GM23338 (cell line): ENCODE measurements at regions not wholly inside any gene's neighbourhood (a gene's known extent, or its start where the extent isn't known, plus 50 kb on each side); places are given as distances from the start of the nearest gene placed in this dataset.

ENCODE experiments used
- ATAC-seq: fragments of 200-7000 bp; cut with Tn5 transposase; 3 replicates; pipeline ENCODE4 v1.9.1; 2020
- DNase-seq: peaks from one replicate; pipeline ENCODE4 v3.0.0-alpha.2; 2015; ENCODE audit warnings: low spot score
- H2AFZ ChIP-seq: fragments of 200-600 bp; sonication (generic); 2 replicates; pipeline ENCODE4 v1.8.0; 2016; ENCODE audit warnings: antibody characterized with exemption, mild to moderate bottlenecking, moderate library complexity
- H3F3A ChIP-seq: fragments of 200-600 bp; sonication (generic); replicated peaks from 2 replicates; pipeline ENCODE4 v1.8.0; 2017; ENCODE audit warnings: antibody characterized with exemption, mixed run types, low read depth
- H3K27ac ChIP-seq: fragments of 200-600 bp; sonication (generic); 2 replicates; pipeline ENCODE4 v1.6.1; 2016; ENCODE audit warnings: low read depth
- H3K27me3 ChIP-seq: fragments of 200-600 bp; sonication (generic); 2 replicates; pipeline ENCODE4 v1.8.0; 2016; ENCODE audit warnings: mild to moderate bottlenecking, mixed run types, moderate library complexity; ENCODE audit not compliant: insufficient read depth
- H3K36me3 ChIP-seq: fragments of 200-600 bp; sonication (generic); 2 replicates; pipeline ENCODE4 v1.8.0; 2016; ENCODE audit warnings: mild to moderate bottlenecking; ENCODE audit not compliant: insufficient read depth
- H3K4me1 ChIP-seq: fragments of 200-600 bp; sonication (generic); 2 replicates; pipeline ENCODE4 v1.8.0; 2016; ENCODE audit warnings: mild to moderate bottlenecking, moderate library complexity; ENCODE audit not compliant: insufficient read depth
- H3K4me2 ChIP-seq: fragments of 200-600 bp; sonication (generic); 2 replicates; pipeline ENCODE4 v1.7.1; 2017; ENCODE audit warnings: mixed run types
- H3K4me3 ChIP-seq: fragments of 200-600 bp; sonication (generic); 2 replicates; pipeline ENCODE4 v1.6.1; 2016; ENCODE audit warnings: mixed run types
- H3K79me2 ChIP-seq: fragments of 200-600 bp; sonication (generic); replicated peaks from 2 replicates; pipeline ENCODE4 v1.8.0; 2017; ENCODE audit warnings: mild to moderate bottlenecking; ENCODE audit not compliant: insufficient read depth
- H3K9me2 ChIP-seq: fragments of 200-600 bp; sonication (generic); 2 replicates; pipeline ENCODE4 v1.8.0; 2017; ENCODE audit not compliant: insufficient read depth
- H4K20me1 ChIP-seq: fragments of 200-600 bp; sonication (generic); replicated peaks from 2 replicates; pipeline ENCODE4 v1.8.0; 2017; ENCODE audit warnings: mild to moderate bottlenecking; ENCODE audit not compliant: insufficient read depth
- H3K27ac Mint-ChIP-seq: 2 replicates; pipeline ENCODE4 v1.8.0; 2020; ENCODE audit warnings: inconsistent platforms, mild to moderate bottlenecking, moderate library complexity, mixed read lengths
- H3K27me3 Mint-ChIP-seq: 3 replicates; pipeline ENCODE4 v1.8.0; 2022; ENCODE audit warnings: low read depth, mild to moderate bottlenecking, moderate library complexity, mixed read lengths, inconsistent platforms; ENCODE audit not compliant: insufficient read depth, poor library complexity
- H3K36me3 Mint-ChIP-seq: 3 replicates; pipeline ENCODE4 v1.8.0; 2021; ENCODE audit warnings: low read depth, mild to moderate bottlenecking, inconsistent platforms, moderate library complexity, mixed read lengths
- H3K4me1 Mint-ChIP-seq: 3 replicates; pipeline ENCODE4 v1.8.0; 2020; ENCODE audit warnings: mild to moderate bottlenecking, inconsistent platforms, mixed read lengths
- H3K4me3 Mint-ChIP-seq: 3 replicates; pipeline ENCODE4 v1.8.0; 2021; ENCODE audit warnings: moderate library complexity, mild to moderate bottlenecking, inconsistent platforms, mixed read lengths
- H3K9me3 Mint-ChIP-seq: 3 replicates; pipeline ENCODE4 v1.8.0; 2020; ENCODE audit warnings: moderate library complexity, mild to moderate bottlenecking, inconsistent platforms, mixed read lengths
- CREB1 ChIP-seq: fragments of 250-450 bp; sonication (Bioruptor Pico); IDR thresholded peaks from 2 replicates; pipeline ENCODE4 v1.5.0; 2020; ENCODE audit warnings: low read depth, mild to moderate bottlenecking, moderate library complexity
- POLR2AphosphoS5 ChIP-seq: IDR thresholded peaks from 2 replicates; pipeline ENCODE4 v1.6.1; 2016; ENCODE audit warnings: antibody characterized with exemption, low read depth
- REST ChIP-seq: IDR thresholded peaks from one replicate; pipeline ENCODE4 v1.6.1; 2018; ENCODE audit warnings: antibody characterized with exemption; ENCODE audit not compliant: unreplicated experiment
- ZNF331 ChIP-seq: fragments of 250-450 bp; sonication (Bioruptor Pico); IDR thresholded peaks from 2 replicates; pipeline ENCODE4 v1.5.0; 2020; ENCODE audit warnings: low read depth, mild to moderate bottlenecking, moderate library complexity
- TF ChIP-seq, protein P1 (sequence below): fragments of 250-450 bp; sonication (Bioruptor Pico); IDR thresholded peaks from 2 replicates; pipeline ENCODE4 v1.5.0; 2020; ENCODE audit warnings: mild to moderate bottlenecking, moderate library complexity
- TF ChIP-seq, protein P2 (sequence below), 2 experiments: fragments of 200-600 bp in 1 of 2; sonication (generic) in 1 of 2; conservative IDR thresholded peaks; 2 replicates each; pipeline versions ENCODE4 v1.5.1 to v1.6.1; 2016 to 2017; ENCODE audit warnings: antibody characterized with exemption in 2 of 2, low read depth in 2 of 2, mild to moderate bottlenecking in 2 of 2, moderate library complexity in 1 of 2

GRCh38 chr2:220275454-220275853, 648.0 kb downstream of the SLC4A3 start (continued):
- TF ChIP-seq, protein P1, sequence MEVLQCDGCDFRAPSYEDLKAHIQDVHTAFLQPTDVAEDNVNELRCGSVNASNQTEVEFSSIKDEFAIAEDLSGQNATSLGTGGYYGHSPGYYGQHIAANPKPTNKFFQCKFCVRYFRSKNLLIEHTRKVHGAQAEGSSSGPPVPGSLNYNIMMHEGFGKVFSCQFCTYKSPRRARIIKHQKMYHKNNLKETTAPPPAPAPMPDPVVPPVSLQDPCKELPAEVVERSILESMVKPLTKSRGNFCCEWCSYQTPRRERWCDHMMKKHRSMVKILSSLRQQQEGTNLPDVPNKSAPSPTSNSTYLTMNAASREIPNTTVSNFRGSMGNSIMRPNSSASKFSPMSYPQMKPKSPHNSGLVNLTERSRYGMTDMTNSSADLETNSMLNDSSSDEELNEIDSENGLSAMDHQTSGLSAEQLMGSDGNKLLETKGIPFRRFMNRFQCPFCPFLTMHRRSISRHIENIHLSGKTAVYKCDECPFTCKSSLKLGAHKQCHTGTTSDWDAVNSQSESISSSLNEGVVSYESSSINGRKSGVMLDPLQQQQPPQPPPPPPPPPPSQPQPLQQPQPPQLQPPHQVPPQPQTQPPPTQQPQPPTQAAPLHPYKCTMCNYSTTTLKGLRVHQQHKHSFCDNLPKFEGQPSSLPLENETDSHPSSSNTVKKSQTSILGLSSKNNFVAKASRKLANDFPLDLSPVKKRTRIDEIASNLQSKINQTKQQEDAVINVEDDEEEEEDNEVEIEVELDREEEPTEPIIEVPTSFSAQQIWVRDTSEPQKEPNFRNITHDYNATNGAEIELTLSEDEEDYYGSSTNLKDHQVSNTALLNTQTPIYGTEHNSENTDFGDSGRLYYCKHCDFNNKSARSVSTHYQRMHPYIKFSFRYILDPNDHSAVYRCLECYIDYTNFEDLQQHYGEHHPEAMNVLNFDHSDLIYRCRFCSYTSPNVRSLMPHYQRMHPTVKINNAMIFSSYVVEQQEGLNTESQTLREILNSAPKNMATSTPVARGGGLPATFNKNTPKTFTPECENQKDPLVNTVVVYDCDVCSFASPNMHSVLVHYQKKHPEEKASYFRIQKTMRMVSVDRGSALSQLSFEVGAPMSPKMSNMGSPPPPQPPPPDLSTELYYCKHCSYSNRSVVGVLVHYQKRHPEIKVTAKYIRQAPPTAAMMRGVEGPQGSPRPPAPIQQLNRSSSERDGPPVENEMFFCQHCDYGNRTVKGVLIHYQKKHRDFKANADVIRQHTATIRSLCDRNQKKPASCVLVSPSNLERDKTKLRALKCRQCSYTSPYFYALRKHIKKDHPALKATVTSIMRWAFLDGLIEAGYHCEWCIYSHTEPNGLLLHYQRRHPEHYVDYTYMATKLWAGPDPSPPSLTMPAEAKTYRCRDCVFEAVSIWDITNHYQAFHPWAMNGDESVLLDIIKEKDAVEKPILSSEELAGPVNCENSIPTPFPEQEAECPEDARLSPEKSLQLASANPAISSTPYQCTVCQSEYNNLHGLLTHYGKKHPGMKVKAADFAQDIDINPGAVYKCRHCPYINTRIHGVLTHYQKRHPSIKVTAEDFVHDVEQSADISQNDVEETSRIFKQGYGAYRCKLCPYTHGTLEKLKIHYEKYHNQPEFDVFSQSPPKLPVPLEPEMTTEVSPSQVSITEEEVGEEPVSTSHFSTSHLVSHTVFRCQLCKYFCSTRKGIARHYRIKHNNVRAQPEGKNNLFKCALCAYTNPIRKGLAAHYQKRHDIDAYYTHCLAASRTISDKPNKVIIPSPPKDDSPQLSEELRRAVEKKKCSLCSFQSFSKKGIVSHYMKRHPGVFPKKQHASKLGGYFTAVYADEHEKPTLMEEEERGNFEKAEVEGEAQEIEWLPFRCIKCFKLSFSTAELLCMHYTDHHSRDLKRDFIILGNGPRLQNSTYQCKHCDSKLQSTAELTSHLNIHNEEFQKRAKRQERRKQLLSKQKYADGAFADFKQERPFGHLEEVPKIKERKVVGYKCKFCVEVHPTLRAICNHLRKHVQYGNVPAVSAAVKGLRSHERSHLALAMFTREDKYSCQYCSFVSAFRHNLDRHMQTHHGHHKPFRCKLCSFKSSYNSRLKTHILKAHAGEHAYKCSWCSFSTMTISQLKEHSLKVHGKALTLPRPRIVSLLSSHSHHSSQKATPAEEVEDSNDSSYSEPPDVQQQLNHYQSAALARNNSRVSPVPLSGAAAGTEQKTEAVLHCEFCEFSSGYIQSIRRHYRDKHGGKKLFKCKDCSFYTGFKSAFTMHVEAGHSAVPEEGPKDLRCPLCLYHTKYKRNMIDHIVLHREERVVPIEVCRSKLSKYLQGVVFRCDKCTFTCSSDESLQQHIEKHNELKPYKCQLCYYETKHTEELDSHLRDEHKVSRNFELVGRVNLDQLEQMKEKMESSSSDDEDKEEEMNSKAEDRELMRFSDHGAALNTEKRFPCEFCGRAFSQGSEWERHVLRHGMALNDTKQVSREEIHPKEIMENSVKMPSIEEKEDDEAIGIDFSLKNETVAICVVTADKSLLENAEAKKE (CRISPR knock-in tag), result no peak

GRCh38 chr2:220276741-220277444, 649.5 kb downstream of the SLC4A3 start:
- H2AFZ ChIP-seq, result no peak overlapping the region
- no peaks in the 10 kb centered on the region for H3K4me1 ChIP-seq
- H4K20me1 ChIP-seq, result no peaks in the 10 kb centered on the region
- no peaks in the 10 kb centered on the region for H3F3A ChIP-seq
- ATAC-seq (no peak), DNase-seq (no peak)
- Mint-ChIP-seq H3K4me3 (no peak overlapping the region), H3K9me3 (peaks cover 2% of the 10 kb centered on the region; the same call in 2 of the 3 replicates), H3K27me3 (peaks cover 8% of the 10 kb centered on the region), H3K27ac (no peak overlapping the region), H3K36me3 (no peaks in the 10 kb centered on the region), H3K4me1 (no peaks in the 10 kb centered on the region)
- H3K9me2 ChIP-seq, result no peaks in the 10 kb centered on the region
- no peaks in the 10 kb centered on the region for H3K79me2 ChIP-seq
- no peak overlapping the region for H3K4me3 ChIP-seq
- H3K27ac ChIP-seq, result no peak overlapping the region
- H3K27me3 ChIP-seq, result no peaks in the 10 kb centered on the region
- no peak overlapping the region for H3K4me2 ChIP-seq
- no peaks in the 10 kb centered on the region for H3K36me3 ChIP-seq
- TF ChIP-seq CREB1 (CRISPR knock-in tag) (no peak), POLR2AphosphoS5 (no peak), ZNF331 (CRISPR knock-in tag) (no peak), REST (no peak)
- TF ChIP-seq, protein P2, sequence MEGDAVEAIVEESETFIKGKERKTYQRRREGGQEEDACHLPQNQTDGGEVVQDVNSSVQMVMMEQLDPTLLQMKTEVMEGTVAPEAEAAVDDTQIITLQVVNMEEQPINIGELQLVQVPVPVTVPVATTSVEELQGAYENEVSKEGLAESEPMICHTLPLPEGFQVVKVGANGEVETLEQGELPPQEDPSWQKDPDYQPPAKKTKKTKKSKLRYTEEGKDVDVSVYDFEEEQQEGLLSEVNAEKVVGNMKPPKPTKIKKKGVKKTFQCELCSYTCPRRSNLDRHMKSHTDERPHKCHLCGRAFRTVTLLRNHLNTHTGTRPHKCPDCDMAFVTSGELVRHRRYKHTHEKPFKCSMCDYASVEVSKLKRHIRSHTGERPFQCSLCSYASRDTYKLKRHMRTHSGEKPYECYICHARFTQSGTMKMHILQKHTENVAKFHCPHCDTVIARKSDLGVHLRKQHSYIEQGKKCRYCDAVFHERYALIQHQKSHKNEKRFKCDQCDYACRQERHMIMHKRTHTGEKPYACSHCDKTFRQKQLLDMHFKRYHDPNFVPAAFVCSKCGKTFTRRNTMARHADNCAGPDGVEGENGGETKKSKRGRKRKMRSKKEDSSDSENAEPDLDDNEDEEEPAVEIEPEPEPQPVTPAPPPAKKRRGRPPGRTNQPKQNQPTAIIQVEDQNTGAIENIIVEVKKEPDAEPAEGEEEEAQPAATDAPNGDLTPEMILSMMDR (conservative IDR thresholded peaks at IDR 0.05; ENCODE audit: low read depth in 2 of 2), result no peak
